ENCODE measurements at regions not wholly inside any gene's neighbourhood (a gene's known extent, or its start where the extent isn't known, plus 50 kb on each side); places are given as distances from the start of the nearest gene placed in this dataset.

DNA sequence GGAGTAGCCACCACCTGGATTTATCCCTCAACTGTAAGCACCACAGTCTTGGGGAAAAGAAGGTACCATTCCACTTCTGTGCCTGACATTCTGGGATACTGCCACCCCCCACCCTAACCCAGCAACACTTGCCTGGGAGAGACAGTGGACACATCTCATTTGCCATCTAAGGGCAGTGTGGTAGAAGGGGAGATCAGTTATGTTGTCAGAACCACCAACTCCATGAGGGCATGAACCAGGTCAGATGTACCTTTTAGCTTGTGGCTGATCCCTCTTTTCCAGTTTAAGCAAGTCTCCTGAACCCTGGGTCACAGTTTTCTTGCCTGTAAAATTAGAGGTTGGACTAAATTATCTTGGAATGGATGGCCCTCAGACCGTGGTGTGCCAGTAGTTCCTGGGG is 165.5 kb downstream of the SCP2D1 start:
- no peak overlapping the region for H3K14ac ChIP-seq (ENCODE audit: insufficient read length)
- no peaks in the 10 kb centered on the region for H3K79me1 ChIP-seq (ENCODE audit: low read depth, low read length)
- H3K27me3 ChIP-seq (replicated peaks in 1 of 4; ENCODE audit: control insufficient read depth in 3 of 4, extremely low read depth in 1 of 4, insufficient read depth in 3 of 4, low read length in 3 of 4): no peaks in the 10 kb centered on the region
- H2BK12ac ChIP-seq (ENCODE audit: low read depth, low read length): no peak overlapping the region
- no peaks in the 10 kb centered on the region for H3K9me3 ChIP-seq (ENCODE audit: insufficient read depth in 2 of 2, low read depth in 1 of 2, low read length in 1 of 2)
- H2AK5ac ChIP-seq (ENCODE audit: low read depth, low read length): no peak overlapping the region
- no peaks in the 10 kb centered on the region for H3K4me1 ChIP-seq (replicated peaks in 1 of 4; ENCODE audit: control insufficient read depth in 3 of 4, insufficient read depth in 4 of 4, low read length in 3 of 4)
- no peak overlapping the region for H2BK5ac ChIP-seq (ENCODE audit: low read depth, low read length)
- no peak overlapping the region for H3K18ac ChIP-seq (ENCODE audit: extremely low read depth, low read length)
- ChIA-PET POLR2A (ENCODE audit: partially characterized antibody) (no interaction called here), CTCF (ENCODE audit: partially characterized antibody) (interaction anchor here (0.7 to 0.9 kb wide), 2 partner anchors 13 to 75 kb away, joined by 3 read pairs; no protein-coding TSS in a partner anchor)
- H4K8ac ChIP-seq (ENCODE audit: extremely low read depth, insufficient read depth, low read length): no peak overlapping the region
- no peak overlapping the region for H2BK20ac ChIP-seq (ENCODE audit: low read length)
- no peak overlapping the region for H3K27ac ChIP-seq (ENCODE audit: low read depth, low read length)
- no peak overlapping the region for H3K9ac ChIP-seq (replicated peaks in 1 of 4; ENCODE audit: extremely low read depth in 1 of 4, low read depth in 3 of 4, low read length in 3 of 4)
- no peak for DNase-seq (ENCODE audit: low read depth in 1 of 2, low spot score in 2 of 2)
- H3K4ac ChIP-seq (replicated peaks; ENCODE audit: insufficient read length, low read depth, low read length): no peak overlapping the region
- no peaks in the 10 kb centered on the region for H3K36me3 ChIP-seq (ENCODE audit: control insufficient read depth in 2 of 4, insufficient read depth in 4 of 4, low read length in 3 of 4)
- no peak overlapping the region for H2AFZ ChIP-seq (ENCODE audit: low read length)
- H4K5ac ChIP-seq (ENCODE audit: insufficient read length, low read depth, low read length): no peak overlapping the region
- no peak overlapping the region for H3K23ac ChIP-seq (ENCODE audit: insufficient read length)
- no peaks in the 10 kb centered on the region for H3K79me2 ChIP-seq (ENCODE audit: control insufficient read depth in 1 of 2, insufficient read depth in 2 of 2, low read length in 2 of 2)
- no peak overlapping the region for H2BK120ac ChIP-seq (replicated peaks; ENCODE audit: low read depth, low read length)
- H3K4me2 ChIP-seq (ENCODE audit: insufficient read depth in 1 of 2, low read depth in 2 of 2, low read length in 2 of 2): no peak overlapping the region
- no peaks in the 10 kb centered on the region for H3K23me2 ChIP-seq (ENCODE audit: low read depth, low read length)
- H4K20me1 ChIP-seq (replicated peaks in 1 of 2; ENCODE audit: control insufficient read depth in 1 of 2, insufficient read depth in 2 of 2, low read length in 2 of 2): no peaks in the 10 kb centered on the region
- no peak overlapping the region for H3K56ac ChIP-seq (replicated peaks; ENCODE audit: insufficient read length, low read depth, low read length)
- 95% methylated on average over 1 of the region's 1 CpG; no CpG with 5 or more reads in 1 of the 2 experiments for WGBS, 2 experiments (ENCODE audit: extremely low coverage in 1 of 2, insufficient coverage in 1 of 2, insufficient read length in 1 of 2, insufficient replicate concordance in 2 of 2, low coverage in 1 of 2, low lambda C conversion rate in 2 of 2, missing lambda C conversion rate in 1 of 2)
- H2BK15ac ChIP-seq (ENCODE audit: low read length): no peak overlapping the region
- H4K91ac ChIP-seq (replicated peaks; ENCODE audit: insufficient read length, low read length): no peak overlapping the region
- no peak overlapping the region for H3K4me3 ChIP-seq (ENCODE audit: extremely low read depth in 1 of 4, insufficient read depth in 2 of 4, low read depth in 3 of 4, low read length in 4 of 4)
- FAIRE-seq: no peak
- TF ChIP-seq CBX8 (IDR thresholded peaks at IDR 0.05; ENCODE audit: borderline replicate concordance, low read depth, low read length) (no peak), GABPA (IDR thresholded peaks at IDR 0.05; ENCODE audit: borderline replicate concordance, insufficient read depth, low read length) (no peak), RXRA (IDR thresholded peaks at IDR 0.05; ENCODE audit: insufficient read depth, low read depth, low read length) (no peak), BCL11A (IDR thresholded peaks at IDR 0.05; ENCODE audit: low read depth in 2 of 2, low read length in 2 of 2) (no peak), POLR2A (IDR thresholded peaks at IDR 0.05; ENCODE audit: control extremely low read depth in 1 of 2, low read depth in 2 of 2, low read length in 2 of 2) (no peak), JUND (IDR thresholded peaks at IDR 0.05; ENCODE audit: low read length) (no peak), TAF7 (optimal IDR thresholded peaks at IDR 0.05; ENCODE audit: borderline replicate concordance, low read depth, low read length) (no peak), TBP (IDR thresholded peaks at IDR 0.05; ENCODE audit: low read depth, low read length) (no peak), POU5F1 (IDR thresholded peaks at IDR 0.05; ENCODE audit: low read depth, low read length) (no peak), KDM5A (IDR thresholded peaks at IDR 0.05; ENCODE audit: low read length) (no peak), HDAC2 (IDR thresholded peaks at IDR 0.05; ENCODE audit: borderline replicate concordance in 1 of 2, low read depth in 2 of 2, low read length in 2 of 2) (no peak)
- TF ChIP-seq, protein P1, sequence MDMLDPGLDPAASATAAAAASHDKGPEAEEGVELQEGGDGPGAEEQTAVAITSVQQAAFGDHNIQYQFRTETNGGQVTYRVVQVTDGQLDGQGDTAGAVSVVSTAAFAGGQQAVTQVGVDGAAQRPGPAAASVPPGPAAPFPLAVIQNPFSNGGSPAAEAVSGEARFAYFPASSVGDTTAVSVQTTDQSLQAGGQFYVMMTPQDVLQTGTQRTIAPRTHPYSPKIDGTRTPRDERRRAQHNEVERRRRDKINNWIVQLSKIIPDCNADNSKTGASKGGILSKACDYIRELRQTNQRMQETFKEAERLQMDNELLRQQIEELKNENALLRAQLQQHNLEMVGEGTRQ (IDR thresholded peaks at IDR 0.05; ENCODE audit: low read length): no peak
- TF ChIP-seq, protein P2, sequence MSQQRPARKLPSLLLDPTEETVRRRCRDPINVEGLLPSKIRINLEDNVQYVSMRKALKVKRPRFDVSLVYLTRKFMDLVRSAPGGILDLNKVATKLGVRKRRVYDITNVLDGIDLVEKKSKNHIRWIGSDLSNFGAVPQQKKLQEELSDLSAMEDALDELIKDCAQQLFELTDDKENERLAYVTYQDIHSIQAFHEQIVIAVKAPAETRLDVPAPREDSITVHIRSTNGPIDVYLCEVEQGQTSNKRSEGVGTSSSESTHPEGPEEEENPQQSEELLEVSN (IDR thresholded peaks at IDR 0.05): no peak

Data from H1 (cell line).